ACC112 (cell line): ENCODE measurements at regions not wholly inside any gene's neighbourhood (a gene's known extent, or its start where the extent isn't known, plus 50 kb on each side); places are given as distances from the start of the nearest gene placed in this dataset.

Experiments
- H2AFZ ChIP-seq: fragments of 200-600 bp; sonication (generic); one replicate; pipeline ENCODE4 v1.6.0; 2017; ENCODE audit warnings: antibody characterized with exemption, low read length; ENCODE audit not compliant: unreplicated experiment
- H3K27ac ChIP-seq: fragments of 200-600 bp; sonication (generic); 2 replicates; pipeline ENCODE4 v1.5.1; 2014; ENCODE audit warnings: low read depth, mild to moderate bottlenecking, antibody characterized with exemption, low read length, moderate library complexity
- H3K27me3 ChIP-seq: fragments of 200-600 bp; sonication (generic); 2 replicates; pipeline ENCODE4 v1.6.1; 2014; ENCODE audit warnings: mild to moderate bottlenecking, antibody characterized with exemption, low read length, moderate library complexity, mixed read lengths; ENCODE audit not compliant: insufficient read depth
- H3K36me3 ChIP-seq: fragments of 200-600 bp; sonication (generic); 2 replicates; pipeline ENCODE4 v1.6.1; 2016; ENCODE audit warnings: mild to moderate bottlenecking, antibody characterized with exemption, low read length, moderate library complexity, mixed read lengths; ENCODE audit not compliant: insufficient read depth
- H3K4me1 ChIP-seq: fragments of 200-600 bp; sonication (generic); one replicate; pipeline ENCODE4 v1.6.1; 2016; ENCODE audit warnings: low read length, mixed read lengths; ENCODE audit not compliant: insufficient read depth, unreplicated experiment, control insufficient read depth
- H3K4me3 ChIP-seq: fragments of 200-600 bp; sonication (generic); 2 replicates; pipeline ENCODE4 v1.5.1; 2014; ENCODE audit warnings: mild to moderate bottlenecking, low read depth, low read length
- H3K79me2 ChIP-seq: fragments of 200-600 bp; sonication (generic); one replicate; pipeline ENCODE4 v1.6.0; 2016; ENCODE audit warnings: low read length; ENCODE audit not compliant: control insufficient read depth, unreplicated experiment, insufficient read depth

DNA sequence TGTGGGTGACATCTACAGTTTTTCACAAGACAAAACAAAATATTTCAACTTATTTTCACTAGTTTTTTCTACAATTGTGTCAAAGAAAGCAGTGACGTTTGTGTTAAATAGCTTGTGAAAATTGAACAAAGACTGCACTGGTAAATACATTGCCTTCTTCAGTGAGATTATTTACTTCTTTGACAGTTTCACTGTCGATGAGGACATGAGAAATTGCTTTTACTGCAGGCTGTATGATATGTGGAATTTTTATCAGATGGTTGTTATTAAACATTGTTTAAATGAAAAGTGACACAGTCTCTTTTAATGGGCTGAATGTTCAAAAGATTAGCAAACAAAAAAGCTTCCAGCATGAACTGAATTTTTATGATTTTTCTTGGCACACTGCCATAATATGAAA, 773.9 kb upstream of the CADM2 start:
- no peaks in the 10 kb centered on the region for H3K36me3 ChIP-seq
- no peaks in the 10 kb centered on the region for H3K4me1 ChIP-seq
- no peak overlapping the region for H3K27ac ChIP-seq
- no peaks in the 10 kb centered on the region for H3K27me3 ChIP-seq
- no peak overlapping the region for H3K4me3 ChIP-seq
- no peaks in the 10 kb centered on the region for H3K79me2 ChIP-seq
- no peak overlapping the region for H2AFZ ChIP-seq

GRCh38 chr3:84194029-84194428, 764.8 kb upstream of the CADM2 start:
- Histone ChIP-seq H3K4me1 (no peaks in the 10 kb centered on the region), H3K4me3 (no peak overlapping the region), H3K79me2 (no peaks in the 10 kb centered on the region), H3K27me3 (no peaks in the 10 kb centered on the region), H3K27ac (no peak overlapping the region), H2AFZ (no peak overlapping the region), H3K36me3 (no peaks in the 10 kb centered on the region)

DNA sequence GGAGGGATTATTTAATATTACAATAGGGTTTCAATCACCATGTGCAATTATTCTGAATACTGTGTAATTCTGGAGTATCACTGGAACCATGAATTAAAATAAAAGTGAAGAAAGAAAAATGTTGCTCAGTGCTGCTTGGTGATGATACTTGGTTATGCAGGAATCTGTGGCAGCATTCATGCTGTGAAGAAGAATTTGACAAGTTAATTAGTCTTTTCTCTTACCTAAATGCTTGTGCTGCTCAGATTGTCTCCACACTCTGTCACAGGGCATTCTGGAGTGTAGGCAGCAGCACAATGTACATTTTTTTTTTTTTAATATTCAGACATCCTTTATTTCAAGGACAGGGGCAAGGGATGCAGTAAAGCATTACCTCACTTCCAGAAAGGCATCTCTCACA, 749.3 kb upstream of the CADM2 start:
- no peak overlapping the region for H2AFZ ChIP-seq
- H3K79me2 ChIP-seq: no peaks in the 10 kb centered on the region
- H3K4me1 ChIP-seq: no peaks in the 10 kb centered on the region
- no peaks in the 10 kb centered on the region for H3K27me3 ChIP-seq
- H3K4me3 ChIP-seq: no peak overlapping the region
- no peak overlapping the region for H3K27ac ChIP-seq
- no peaks in the 10 kb centered on the region for H3K36me3 ChIP-seq

GRCh38 chr3:84223512-84223911, 735.3 kb upstream of the CADM2 start:
- Histone ChIP-seq H3K4me3 (no peak overlapping the region), H3K36me3 (no peaks in the 10 kb centered on the region), H3K27me3 (no peaks in the 10 kb centered on the region), H3K4me1 (no peaks in the 10 kb centered on the region), H3K79me2 (no peaks in the 10 kb centered on the region), H2AFZ (no peak overlapping the region), H3K27ac (no peak overlapping the region)

DNA sequence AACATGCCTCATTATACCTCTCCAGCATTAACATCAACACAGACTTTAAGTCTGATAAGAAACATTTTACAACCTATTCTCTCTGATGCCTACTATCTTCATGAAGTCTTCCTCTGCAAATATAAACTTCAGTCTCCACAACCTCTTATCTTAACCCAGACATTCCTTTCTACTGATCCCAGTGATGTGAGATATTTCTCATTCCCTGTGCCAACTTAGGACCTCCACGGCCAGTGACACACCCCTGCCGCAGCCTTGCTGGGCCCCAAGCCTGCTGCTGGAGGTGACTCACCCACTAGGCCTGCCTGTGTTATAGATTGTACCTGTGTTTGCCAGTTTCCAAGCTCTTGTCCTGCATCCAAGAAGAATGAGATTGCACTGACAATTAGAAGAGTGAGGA, 734.5 kb upstream of the CADM2 start:
- Histone ChIP-seq H3K4me1 (no peaks in the 10 kb centered on the region), H3K36me3 (no peaks in the 10 kb centered on the region), H3K27ac (no peak overlapping the region), H2AFZ (no peak overlapping the region), H3K79me2 (no peaks in the 10 kb centered on the region), H3K27me3 (no peaks in the 10 kb centered on the region), H3K4me3 (no peak overlapping the region)

DNA sequence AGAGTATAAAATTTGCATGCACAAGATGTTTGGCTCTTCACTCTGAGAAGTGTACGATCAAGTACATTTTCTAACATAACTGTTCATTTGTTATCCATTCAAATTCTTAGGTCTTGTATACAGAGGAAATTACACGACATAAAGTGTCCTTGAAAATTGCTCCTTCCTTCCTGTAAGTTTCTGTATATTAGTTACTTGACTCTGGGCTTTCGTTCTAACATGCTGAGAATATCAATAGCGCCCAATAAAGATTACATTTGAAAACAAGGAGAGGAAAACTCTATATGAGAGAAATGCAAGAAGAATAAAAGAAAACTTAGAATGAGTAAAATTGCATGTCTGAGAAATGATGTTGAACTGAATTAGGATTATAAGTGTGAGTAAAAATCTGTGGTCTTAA, 722.5 kb upstream of the CADM2 start:
- H2AFZ ChIP-seq: no peak overlapping the region

GRCh38 chr3:84245789-84246188, 713.0 kb upstream of the CADM2 start:
- no peaks in the 10 kb centered on the region for H3K27me3 ChIP-seq
- no peaks in the 10 kb centered on the region for H3K4me1 ChIP-seq
- H3K4me3 ChIP-seq: no peak overlapping the region
- no peak overlapping the region for H3K27ac ChIP-seq
- no peaks in the 10 kb centered on the region for H3K36me3 ChIP-seq
- H3K79me2 ChIP-seq: no peaks in the 10 kb centered on the region
- no peak overlapping the region for H2AFZ ChIP-seq

More for the DNA sequence above, 722.5 kb upstream of the CADM2 start:
- no peaks in the 10 kb centered on the region for H3K4me1 ChIP-seq
- no peaks in the 10 kb centered on the region for H3K79me2 ChIP-seq
- no peak overlapping the region for H3K4me3 ChIP-seq
- H3K27me3 ChIP-seq: no peaks in the 10 kb centered on the region
- no peaks in the 10 kb centered on the region for H3K36me3 ChIP-seq
- no peak overlapping the region for H3K27ac ChIP-seq

GRCh38 chr3:84260596-84260995, 698.2 kb upstream of the CADM2 start:
- H2AFZ ChIP-seq: no peak overlapping the region
- no peak overlapping the region for H3K27ac ChIP-seq
- no peaks in the 10 kb centered on the region for H3K36me3 ChIP-seq
- H3K27me3 ChIP-seq: no peaks in the 10 kb centered on the region
- no peak overlapping the region for H3K4me3 ChIP-seq
- H3K79me2 ChIP-seq: no peaks in the 10 kb centered on the region
- no peaks in the 10 kb centered on the region for H3K4me1 ChIP-seq

DNA sequence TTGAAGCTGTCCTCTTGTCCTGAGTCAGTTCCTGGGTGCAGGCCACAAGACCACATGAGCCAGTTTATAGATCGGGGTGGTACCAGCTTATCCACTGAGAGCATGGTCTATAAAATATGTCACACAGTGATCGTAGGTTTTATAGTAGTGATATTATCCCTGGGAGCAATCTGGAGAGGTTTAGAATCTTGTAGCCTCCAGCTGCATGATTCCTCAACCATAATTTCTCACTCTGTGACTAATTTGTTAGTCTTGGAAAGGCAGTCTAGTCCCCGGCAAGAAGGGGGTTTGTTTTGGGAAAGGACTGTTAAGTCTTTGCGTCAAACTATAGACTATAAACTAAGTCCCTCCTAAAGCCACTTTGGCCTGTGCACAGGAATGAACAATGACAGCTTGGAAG, 693.0 kb upstream of the CADM2 start:
- H3K27me3 ChIP-seq: no peaks in the 10 kb centered on the region
- no peaks in the 10 kb centered on the region for H3K79me2 ChIP-seq
- no peaks in the 10 kb centered on the region for H3K36me3 ChIP-seq
- H3K4me1 ChIP-seq: no peaks in the 10 kb centered on the region
- no peak overlapping the region for H3K4me3 ChIP-seq
- H3K27ac ChIP-seq: no peak overlapping the region
- no peak overlapping the region for H2AFZ ChIP-seq

DNA sequence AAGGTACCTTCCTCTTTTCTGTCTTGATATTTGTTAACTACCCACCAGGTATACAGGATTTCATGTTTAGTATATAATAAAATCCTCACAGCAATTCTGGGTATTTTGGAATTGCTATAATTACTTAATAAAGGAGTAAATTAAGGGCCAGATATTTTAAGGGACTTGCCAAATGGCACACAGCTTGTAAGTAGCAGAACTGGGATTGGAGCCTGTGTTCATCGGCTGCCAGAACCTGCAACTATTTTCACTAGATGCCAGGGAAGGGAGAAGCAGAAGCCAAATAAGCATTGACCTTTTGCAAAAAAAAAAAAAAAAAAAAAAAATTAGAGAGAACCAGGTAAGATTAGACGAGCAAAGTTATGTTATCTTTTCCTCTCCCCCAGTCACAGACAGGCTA, 683.3 kb upstream of the CADM2 start:
- Histone ChIP-seq H3K27ac (no peak overlapping the region), H2AFZ (no peak overlapping the region), H3K79me2 (no peaks in the 10 kb centered on the region), H3K36me3 (no peaks in the 10 kb centered on the region), H3K4me3 (no peak overlapping the region), H3K27me3 (no peaks in the 10 kb centered on the region), H3K4me1 (no peaks in the 10 kb centered on the region)

DNA sequence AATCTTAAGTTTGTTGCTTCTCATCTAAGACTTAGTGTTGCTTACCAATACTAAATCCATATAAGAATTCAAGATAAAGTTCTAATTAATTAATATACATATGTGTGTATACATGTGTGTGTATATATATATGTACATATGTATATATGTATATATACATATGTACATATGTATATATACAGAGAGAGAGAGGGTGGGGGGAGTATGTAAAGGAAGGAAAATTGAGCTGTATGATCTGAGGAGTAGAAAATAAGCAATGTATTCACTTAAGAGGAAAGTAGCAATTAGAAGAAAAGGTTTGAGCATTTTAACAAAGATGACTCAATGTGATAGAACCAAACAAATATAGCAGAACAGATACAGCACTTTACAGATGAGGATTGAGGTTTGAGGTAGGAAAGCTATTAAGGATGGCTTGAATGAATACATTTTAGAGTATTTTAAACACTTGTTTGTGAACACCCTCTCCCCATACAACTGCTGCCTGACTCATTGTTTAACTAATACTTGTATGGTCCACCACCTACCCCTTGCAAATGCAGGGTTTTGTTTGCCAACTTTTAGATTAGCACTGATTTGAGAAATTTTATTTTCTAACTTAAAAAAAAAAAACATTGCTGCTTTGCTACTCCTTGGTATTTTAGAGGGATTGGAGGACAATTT, 681.1 kb upstream of the CADM2 start:
- Histone ChIP-seq H3K36me3 (no peaks in the 10 kb centered on the region), H2AFZ (no peak overlapping the region), H3K27ac (no peak overlapping the region), H3K4me1 (no peaks in the 10 kb centered on the region), H3K4me3 (no peak overlapping the region), H3K27me3 (no peaks in the 10 kb centered on the region), H3K79me2 (no peaks in the 10 kb centered on the region)
